GM19035 (cell line): ENCODE measurements at regions not wholly inside any gene's neighbourhood (a gene's known extent, or its start where the extent isn't known, plus 50 kb on each side); places are given as distances from the start of the nearest gene placed in this dataset.
"Not testable (repeated sequence)": the region's sequence is repeated elsewhere in the genome, so short reads cannot be mapped to it uniquely, and the experiment has no call there.

Source experiments
- ATAC-seq: cut with Tn5 transposase; IDR thresholded peaks from one replicate; pipeline ENCODE4 v1.9.1; 2021; ENCODE audit not compliant: unreplicated experiment

GRCh38 chr6:131336596-131336995 lies 201.3 kb downstream of the AKAP7 start:
- no peak for ATAC-seq

GRCh38 chr6:131346896-131347295 lies 211.6 kb downstream of the AKAP7 start:
- not testable (repeated sequence) for ATAC-seq

- no peak for ATAC-seq
These were observed 213.3 kb downstream of the AKAP7 start for GRCh38 chr6:131348572-131348971.

- ATAC-seq: no peak
These were observed 213.9 kb downstream of the AKAP7 start for GRCh38 chr6:131349199-131349598.

- ATAC-seq: no peak
These were observed 217.8 kb downstream of the AKAP7 start for GRCh38 chr6:131353106-131353505.

- no peak for ATAC-seq
These were observed 218.6 kb downstream of the AKAP7 start for GRCh38 chr6:131353876-131354275.

- ATAC-seq: no peak
These were observed 218.7 kb upstream of the ARG1 start for GRCh38 chr6:131354356-131354755.

- no peak for ATAC-seq
These were observed 216.9 kb upstream of the ARG1 start for GRCh38 chr6:131356161-131356560.

GRCh38 chr6:131357501-131357900 lies 215.5 kb upstream of the ARG1 start:
- no peak for ATAC-seq

GRCh38 chr6:131362070-131362469 lies 211.0 kb upstream of the ARG1 start:
- ATAC-seq: no peak

- ATAC-seq: no peak
These were observed 210.3 kb upstream of the ARG1 start for GRCh38 chr6:131362696-131363095.

GRCh38 chr6:131363947-131364834 lies 208.8 kb upstream of the ARG1 start:
- no peak for ATAC-seq

- ATAC-seq: no peak
These were observed 206.8 kb upstream of the ARG1 start for GRCh38 chr6:131366223-131366622.

- no peak for ATAC-seq
These were observed 205.7 kb upstream of the ARG1 start for GRCh38 chr6:131367206-131367873.

- ATAC-seq: peak; percentile 75
These were observed 204.7 kb upstream of the ARG1 start for GRCh38 chr6:131368198-131368911.

- no peak for ATAC-seq
These were observed 200.5 kb upstream of the ARG1 start for GRCh38 chr6:131372535-131372934.

- no peak for ATAC-seq
These were observed 195.8 kb upstream of the ARG1 start for GRCh38 chr6:131377112-131377705.

GRCh38 chr6:131378874-131379273 lies 194.2 kb upstream of the ARG1 start:
- ATAC-seq: no peak

- ATAC-seq: no peak
These were observed 193.1 kb upstream of the ARG1 start for GRCh38 chr6:131379948-131380347.

GRCh38 chr6:131381052-131381708 lies 191.8 kb upstream of the ARG1 start:
- ATAC-seq: no peak

- ATAC-seq: no peak
These were observed 191.3 kb upstream of the ARG1 start for GRCh38 chr6:131381709-131382093.
